ENCODE measurements at regions not wholly inside any gene's neighbourhood (a gene's known extent, or its start where the extent isn't known, plus 50 kb on each side); places are given as distances from the start of the nearest gene placed in this dataset.
A peak's percentile ranks its signal among the peaks of the same experiment; 100 is the strongest.
"Not testable (repeated sequence)": the region's sequence is repeated elsewhere in the genome, so short reads cannot be mapped to it uniquely, and the experiment has no call there.

DNA sequence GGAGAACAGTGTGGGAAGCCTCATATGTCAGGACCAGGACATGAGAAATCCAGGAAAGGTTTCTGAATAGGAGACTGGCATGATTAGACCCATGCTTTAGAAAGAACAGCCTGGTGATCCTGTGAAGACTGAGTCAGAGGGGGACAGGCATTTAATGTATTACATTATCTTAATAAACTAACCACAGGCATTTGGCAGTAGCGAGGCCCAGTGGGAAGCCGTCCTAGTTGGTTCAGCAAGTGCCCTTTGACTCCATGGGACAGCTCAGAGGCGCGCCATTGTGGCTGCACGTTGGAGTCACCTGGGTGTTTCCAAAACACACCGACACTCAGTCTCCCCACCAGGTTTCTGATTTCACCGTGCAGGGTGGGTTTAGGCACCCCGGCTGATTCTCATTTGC lies 90.5 kb upstream of the DGKG start:
- DNase-seq, result no peak

DNA sequence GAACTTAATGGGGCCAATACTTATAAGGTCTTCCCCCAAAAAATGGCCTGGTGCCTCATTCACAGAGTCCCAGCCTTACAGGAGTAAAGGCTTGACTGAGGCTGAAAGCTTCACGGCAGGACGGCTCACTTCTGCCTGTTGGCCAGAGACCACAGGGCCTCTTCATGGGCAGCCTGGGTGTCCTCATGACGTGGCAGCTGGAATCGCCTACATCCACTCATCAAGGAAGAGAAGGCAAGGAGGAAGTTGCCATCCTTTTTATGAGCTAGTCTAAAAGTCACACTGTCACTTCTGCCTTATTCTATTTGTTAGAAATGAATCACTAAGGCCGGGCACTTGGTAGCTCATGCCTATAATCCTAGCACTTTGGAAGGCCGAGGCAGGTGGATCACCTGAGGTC lies 89.3 kb upstream of the DGKG start:
- no peak for DNase-seq

DNA sequence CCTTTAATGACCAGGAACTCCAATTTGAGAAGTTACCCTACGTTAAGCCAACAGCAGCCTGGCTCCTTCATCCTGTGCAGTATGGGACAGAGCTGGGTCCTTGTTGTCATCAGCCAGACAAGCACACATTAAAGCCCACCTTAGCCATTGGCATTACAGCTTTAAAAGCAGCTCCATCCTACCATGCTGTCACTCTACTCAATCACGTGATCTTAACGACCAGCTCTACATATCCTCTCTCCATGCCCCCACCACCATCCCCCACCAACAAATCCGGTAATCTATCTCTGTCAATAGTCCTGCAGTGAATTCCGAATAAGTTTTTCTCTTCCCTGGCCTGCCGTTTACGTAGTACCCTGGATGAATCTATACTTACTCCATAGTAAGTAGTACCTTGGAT lies 82.9 kb upstream of the DGKG start:
- no peak for DNase-seq

DNA sequence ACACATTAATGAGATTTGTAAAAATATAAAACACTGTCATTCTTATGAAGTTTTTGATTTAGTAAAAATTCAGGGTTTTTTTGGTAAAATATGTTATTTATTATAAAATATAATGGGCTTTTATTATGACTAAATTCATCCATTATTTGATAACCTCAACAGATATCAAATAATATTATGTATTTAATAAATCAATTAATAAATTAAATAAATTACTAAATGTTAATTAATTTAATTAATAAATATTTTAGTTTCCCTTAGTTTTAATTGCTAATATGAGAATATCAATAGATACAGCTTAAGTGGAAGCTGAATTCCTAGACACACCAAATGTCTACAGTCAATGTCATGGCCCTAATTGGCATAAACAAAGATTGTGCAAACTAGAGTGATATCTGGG lies 82.3 kb upstream of the DGKG start:
- no peak for DNase-seq

DNA sequence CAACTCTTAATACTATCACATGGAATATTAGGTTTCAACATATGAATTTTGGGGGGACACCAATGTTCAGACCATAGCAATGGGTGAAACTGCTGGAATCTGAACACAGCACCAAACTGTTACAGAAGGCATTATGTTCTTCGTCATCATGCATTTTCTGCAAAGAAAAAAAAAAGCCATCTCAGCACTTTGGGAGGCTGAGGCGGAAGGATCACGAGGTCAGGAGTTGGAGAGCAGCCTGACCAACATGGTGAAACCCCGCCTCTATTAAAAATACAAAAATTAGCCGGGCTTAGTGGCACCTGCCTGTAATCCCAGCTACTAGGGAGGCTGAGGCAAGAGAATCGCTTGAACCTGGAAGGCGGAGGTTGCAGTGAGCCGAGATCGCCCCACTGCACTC lies 80.9 kb upstream of the DGKG start:
- DNase-seq, result not testable (repeated sequence)

DNA sequence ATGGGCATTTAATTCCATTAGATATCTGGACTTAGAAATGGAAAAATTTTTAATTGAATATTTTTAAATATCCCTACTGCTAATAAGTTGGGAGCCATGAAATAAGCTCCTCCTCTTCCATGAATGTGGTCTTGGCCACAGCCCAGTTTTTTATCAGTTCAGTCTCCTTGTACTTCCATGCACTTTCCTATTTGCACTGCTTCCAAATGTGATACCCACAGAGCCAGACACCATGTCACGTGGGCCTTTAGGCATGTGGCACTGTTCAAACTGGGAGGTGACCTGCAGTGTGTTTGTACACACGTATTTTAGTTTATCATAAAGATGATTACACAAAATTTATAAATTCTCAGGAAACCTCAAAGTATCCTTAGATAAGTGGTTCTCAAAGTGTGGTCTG lies 80.1 kb upstream of the DGKG start:
- DNase-seq, result no peak

DNA sequence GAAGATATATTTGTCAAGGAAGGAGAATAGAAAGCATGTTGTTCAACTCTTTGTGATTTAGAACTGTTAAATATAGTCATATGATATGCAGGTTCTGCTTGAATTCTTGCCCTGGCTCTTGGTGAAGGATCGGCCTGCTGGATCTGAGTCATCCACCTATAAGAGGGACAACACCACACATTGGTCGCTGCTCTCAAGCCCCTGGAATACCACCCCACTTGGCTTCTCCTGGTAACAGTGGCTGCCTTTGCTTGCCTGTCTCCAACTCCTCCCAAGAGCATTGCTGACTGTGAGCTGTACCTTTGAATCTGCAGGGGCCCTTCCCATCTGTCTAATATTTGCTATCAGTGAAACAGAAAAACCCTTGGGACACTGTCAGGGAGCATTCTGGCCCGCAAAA lies 78.9 kb upstream of the DGKG start:
- DNase-seq, result no peak

DNA sequence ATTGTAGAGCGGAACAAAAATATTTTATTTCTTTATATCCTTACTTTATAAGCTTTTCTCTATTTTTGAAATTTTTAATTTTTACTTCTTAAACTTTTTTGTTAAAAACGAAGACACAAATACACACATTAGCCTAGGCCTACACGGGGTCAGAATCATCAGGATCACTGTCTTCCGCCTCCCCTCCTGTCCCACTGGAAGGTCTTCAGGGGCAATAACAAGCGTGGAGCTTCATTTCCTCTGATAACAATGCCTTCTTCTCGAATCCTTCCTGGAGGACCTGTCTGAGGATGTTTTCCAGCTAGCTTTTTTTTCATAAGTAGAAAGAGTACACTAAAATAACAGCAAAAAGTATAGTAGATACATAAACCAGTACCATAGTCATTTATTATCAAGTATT lies 77.7 kb upstream of the DGKG start:
- no peak for DNase-seq

DNA sequence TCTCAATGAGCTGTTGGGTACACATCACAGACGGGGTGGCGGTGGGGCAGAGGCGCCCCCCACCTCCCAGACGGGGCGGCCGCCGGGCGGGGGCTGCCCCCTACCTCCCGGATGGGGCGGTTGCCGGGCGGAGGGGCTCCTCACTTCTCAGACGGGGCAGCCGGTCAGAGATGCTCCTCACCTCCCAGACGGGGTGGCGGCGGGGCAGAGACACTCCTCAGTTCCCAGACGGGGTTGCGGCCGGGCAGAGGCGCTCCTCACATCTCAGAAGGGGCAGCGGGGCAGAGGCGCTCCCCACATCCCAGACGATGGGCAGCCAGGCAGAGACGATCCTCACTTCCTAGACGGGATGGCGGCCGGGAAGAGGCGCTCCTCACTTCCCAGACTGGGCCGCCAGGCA lies 73.3 kb upstream of the DGKG start:
- DNase-seq, result not testable (repeated sequence)

DNA sequence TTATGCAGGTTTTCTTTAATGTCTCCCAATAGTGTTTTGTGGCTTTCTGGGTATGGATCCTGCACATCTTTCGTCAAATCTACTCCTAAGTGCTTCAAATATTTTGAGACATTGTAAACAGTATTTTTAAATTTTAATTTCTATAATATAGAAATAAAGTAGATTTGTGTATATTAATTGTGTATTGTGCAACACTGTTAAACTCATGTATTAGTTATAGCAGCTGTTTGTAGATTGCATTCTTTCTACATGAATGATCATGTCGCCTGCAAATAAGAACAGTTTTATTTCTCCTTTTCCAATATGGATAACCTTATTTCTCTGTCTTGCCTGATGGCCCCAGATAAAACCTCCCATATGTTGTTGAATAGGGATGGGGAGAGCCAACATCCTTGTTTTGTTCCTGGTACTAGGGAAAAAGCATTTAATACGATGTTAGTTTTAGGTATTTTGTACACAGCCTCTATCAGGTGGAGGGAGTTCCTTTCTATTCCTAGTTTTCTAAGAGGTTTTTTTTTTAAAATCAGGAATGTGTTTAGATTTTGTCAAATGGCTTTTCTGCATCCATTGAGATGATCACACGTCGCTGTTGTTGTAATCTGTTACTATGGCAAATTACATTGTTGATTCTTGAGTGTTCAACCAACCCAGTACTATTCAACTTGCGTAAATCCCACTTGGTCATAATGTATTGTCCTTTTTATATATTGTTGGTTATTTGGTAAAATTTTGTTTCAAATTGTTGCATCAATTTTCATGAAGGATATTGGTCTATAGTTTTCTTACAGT lies 71.1 kb upstream of the DGKG start:
- no peak for DNase-seq

DNA sequence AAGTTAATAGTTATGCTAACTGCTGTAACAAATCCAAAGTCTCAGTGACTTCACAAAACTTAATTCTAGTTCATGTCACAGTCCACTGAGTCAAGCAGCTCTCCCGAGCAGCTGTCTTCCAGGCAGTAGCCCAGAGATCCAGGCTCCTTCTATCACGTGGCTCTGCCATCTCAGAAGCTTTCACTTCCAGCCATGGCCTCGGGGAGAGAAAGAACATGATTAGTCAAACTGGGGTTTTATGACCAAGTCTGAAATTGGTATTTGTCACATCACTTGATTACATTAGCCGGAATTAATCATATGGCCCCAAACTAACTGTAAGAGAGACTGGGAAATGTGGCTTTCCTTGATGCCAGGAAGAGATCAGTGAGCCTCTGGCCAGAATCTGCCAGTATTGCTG lies 70.2 kb upstream of the DGKG start:
- DNase-seq, result no peak

DNA sequence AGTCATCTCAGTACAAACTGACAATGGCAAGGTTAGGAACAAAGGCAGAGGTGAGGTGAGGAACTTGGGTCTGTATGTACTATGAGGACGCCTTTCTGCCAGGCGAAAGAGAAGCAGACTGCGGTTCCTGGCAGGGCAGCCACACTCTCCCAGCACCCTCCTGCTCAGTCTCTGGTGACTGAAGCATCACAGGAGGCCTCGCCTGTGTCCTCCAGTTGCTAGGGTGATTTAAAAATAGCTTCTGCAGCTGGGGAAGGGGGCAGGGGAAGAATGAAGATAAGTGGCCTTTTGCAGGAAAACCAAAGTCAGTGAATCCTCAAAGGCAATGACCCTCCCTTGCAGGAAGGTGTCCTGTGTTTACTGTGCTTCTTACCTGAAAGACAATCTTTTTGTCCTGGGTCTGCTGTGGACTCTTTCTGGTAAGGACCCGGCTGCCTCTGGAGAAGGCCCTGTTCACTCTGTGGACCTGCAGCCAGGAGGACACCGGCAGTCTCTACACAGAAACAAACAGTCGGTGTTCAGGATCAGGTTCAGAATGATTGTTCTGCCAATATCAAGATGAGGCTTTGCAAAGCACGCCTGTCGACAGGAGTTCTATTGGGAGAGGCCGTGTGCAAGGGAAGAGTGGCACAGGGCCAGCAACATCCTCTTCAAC lies 65.7 kb upstream of the DGKG start:
- no peak for DNase-seq

DNA sequence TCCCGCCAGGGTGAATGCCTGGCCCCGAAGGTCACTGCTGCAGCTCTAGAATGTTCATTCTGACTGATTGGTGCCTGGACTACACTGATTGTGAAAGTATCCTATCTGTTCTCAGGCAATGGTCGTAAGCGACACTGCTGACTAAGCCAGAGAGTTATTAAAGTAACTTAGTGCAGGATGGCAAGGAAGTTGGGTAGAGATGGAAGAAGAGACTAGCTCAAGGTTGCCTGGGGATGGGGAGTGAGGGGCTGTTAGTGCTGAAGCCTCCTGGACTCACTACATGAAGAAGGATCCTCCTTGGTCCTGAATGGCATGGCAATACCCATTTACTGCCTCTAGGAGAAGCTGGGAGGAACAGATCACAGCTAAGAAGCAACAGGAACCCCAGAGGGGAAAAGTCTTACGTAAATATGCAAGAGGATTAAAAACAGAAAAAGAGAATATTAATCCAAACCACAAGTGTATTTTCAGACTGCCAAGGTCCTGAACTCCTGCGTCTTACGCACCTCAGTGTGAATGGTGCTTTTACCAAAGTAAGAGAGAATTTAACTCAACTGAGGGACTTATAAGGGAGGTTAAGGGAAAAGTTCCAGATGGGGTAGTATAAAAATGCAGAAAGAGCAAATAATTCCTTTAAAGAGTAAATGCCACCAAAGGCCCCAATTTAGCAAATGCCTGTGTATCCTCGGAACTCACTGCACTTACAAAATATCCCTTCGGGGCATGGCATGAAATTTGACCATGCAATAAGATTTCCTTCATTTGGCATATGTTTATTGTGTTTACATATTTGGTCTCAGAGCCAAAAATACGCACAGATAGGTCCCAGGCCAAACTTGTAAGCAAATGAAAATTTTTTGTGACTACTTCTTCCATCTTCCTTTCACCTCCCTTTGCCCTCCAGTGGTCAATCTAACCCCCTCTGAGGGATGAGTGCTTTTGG lies 64.0 kb upstream of the DGKG start:
- DNase-seq, result no peak

DNA sequence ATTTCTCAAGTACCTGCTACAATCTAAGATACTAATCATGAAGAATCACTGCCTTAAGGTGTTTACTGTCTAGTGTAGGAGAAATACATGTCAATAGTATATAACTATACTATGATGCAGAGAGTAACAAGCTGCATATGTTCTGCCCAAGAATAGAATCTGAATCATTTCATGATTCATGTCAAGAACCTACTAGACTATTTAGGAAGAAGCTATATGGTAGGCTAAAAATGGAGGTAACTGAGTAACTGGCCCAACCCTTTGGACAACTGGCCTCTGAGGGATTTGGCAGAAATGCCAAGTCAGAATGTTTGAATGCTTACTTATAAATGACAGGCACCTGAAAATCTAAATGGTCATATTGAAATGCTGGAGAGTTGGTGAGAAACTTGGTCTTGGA lies 59.9 kb upstream of the DGKG start:
- no peak for DNase-seq

DNA sequence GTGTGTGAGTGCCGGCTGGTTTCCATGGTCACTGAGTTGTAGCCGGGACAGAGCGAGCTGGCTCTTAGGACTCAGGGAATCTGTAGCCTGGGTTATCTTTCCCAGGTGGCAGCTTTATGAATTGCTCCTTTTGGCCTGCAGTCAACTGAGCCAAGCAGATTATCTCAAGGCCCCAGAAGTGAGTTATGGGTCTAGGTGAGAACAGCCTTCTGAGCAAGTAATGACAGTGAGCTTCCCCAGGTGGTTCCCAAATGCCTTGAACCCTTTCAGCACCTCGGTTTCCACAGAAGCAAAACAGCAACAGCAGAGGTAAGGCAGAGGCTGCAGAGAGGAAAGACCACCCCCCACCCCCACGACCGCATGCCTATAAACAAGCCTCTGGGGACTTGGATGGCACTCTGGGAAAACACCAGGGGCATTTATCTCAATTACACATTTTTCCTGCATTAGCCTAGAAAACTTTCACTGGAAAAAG lies 56.7 kb upstream of the DGKG start:
- DNase-seq, result no peak

DNA sequence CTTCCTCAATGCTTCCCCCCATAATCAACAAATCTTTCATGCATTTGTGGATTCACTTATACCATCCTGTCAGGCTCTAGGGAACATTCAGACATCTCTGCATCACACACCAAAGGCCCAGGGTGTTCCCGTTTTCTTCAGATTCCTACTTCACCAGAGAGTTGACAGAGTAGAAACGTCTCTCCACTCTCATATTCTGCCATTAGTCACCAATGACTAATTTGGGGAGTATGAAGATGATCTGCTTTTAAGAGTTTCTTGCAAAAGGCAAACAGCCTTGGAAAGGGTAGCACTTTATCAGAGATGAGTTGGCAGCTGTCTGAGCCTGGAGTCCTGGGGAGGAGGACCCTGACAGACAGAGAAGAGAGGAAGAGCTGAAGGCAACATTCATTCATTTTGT lies 55.8 kb upstream of the DGKG start:
- DNase-seq, result no peak

DNA sequence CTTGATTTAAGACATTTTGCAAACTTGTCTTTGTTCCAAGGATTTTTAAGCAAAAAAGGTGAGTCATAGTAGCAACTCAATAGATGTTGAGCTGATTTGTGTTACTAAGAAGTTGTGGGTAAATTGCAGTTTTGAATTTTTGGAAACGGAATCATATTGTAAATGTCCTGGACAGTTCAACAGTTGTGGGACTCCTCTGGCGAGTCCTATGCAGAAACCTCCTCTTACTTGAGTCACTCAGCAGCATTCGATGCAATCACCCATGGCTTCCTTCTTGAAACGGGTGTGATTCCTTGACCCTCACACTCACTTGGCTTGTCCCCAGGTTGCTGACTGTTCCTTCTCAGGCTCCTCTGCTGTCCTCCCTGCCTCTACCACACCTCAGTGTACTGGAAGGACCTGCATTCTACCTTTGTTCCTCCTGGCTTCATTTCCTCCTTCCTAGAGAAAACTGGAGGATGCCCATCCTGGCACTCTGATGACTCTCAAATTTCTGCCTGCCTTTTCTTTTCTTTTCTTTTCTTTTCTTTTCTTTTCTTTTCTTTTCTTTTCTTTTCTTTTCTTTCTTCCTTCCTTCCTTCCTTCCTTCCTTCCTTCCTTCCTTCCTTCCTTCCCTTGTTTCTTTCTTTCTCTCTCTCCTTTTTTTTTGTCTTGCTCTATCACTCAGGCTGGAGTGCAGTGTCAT lies 52.8 kb upstream of the DGKG start:
- no peak for DNase-seq

DNA sequence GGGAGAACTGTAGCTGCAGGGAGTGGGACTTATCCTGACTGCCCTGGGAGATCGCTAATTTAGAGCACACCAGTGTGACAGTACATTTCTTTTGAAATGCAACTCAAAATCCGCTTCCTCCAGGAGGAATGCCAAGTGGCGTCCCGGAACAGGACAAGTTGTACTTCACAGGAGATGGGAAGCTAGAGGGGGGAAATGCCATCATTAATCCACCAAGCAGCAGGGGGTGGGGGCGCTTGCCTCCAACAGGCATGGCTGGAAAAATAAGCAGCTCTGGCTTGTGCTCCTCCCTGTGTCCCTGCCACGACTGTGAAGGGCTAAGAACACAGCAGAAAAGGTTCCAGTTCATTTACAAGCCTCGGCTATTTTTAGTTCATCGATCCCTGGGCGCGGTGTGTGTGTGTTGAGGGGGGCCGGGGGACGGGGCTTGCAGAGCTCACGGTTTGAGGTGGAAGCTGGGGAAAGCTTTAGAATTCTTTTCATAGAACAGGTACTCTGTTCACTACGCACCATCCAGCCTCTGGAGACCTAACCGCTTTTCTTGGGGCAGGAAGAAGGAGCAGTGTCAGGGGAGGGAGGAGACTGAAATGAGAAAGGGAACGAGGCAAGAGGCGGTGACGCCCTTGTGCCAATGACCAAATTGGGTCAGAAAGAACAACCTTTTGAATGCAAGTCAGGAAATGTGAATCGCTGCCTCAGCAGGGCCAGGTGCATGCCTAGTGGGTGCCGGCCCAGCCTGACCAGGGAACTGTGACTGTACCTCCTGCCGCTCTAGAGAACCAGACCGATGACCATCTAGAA lies 51.8 kb upstream of the DGKG start:
- peak; percentile 68 for DNase-seq

DNA sequence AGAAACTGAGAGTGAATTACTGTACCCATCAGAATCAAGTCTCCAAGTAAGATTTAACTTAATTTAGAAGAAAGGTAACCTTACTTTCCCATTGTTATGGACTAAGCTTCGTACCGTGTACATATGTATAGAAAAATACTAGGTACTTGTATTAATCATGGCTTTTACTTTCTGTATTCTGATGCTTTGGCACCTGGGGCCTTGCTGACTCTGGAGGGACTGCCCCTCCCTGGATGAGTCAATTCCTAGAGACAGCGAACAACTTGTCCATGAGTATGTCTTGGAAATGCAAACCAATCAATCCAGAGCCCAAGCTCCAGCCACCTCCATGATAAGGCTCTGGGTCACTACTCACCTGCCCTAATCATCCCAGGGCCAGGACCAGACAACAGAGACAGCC lies 50.0 kb upstream of the DGKG start:
- no peak for DNase-seq

Measured in NCI-H1105 (cell line).